Activated CD8-positive, alpha-beta memory T cell treated with anti-CD3 and anti-CD28 coated beads, Interleukin-2, amount 10 ng/mL, durations not matched to agents 7 days and 5 days (primary cell): ENCODE measurements at regions not wholly inside any gene's neighbourhood (a gene's known extent, or its start where the extent isn't known, plus 50 kb on each side); places are given as distances from the start of the nearest gene placed in this dataset.
"Not testable (repeated sequence)": the region's sequence is repeated elsewhere in the genome, so short reads cannot be mapped to it uniquely, and the experiment has no call there.

Experiments
- ATAC-seq: fragments of 150-1000 bp; cut with Tn5 transposase; one replicate; pipeline ENCODE4 v1.10.0; 2021; ENCODE audit warnings: moderate library complexity
- CTCF ChIA-PET: fragments of 350-600 bp; sonication (Branson Sonifier 250); formaldehyde crosslinking; loops from one replicate; lab custom pipeline; 2021; ENCODE audit warnings: antibody characterized with exemption; lab: Charles Lee
- DNase-seq: peaks from one replicate; pipeline ENCODE4 v3.0.0-alpha.2; 2020
- H3K27ac Mint-ChIP-seq: one replicate; pipeline ENCODE4 v1.8.0; 2021; ENCODE audit warnings: mild to moderate bottlenecking, mixed read lengths
- H3K27me3 Mint-ChIP-seq: one replicate; pipeline ENCODE4 v1.8.0; 2021; ENCODE audit warnings: mixed read lengths
- H3K36me3 Mint-ChIP-seq: one replicate; pipeline ENCODE4 v1.8.0; 2021; ENCODE audit warnings: mild to moderate bottlenecking, mixed read lengths
- H3K4me1 Mint-ChIP-seq: one replicate; pipeline ENCODE4 v1.8.0; 2021; ENCODE audit warnings: mixed read lengths
- H3K4me3 Mint-ChIP-seq: one replicate; pipeline ENCODE4 v1.8.0; 2021; ENCODE audit warnings: mild to moderate bottlenecking, moderate library complexity, mixed read lengths
- H3K9me3 Mint-ChIP-seq: one replicate; pipeline ENCODE4 v1.8.0; 2022; ENCODE audit warnings: low read depth, mixed read lengths

GRCh38 chr1:245102149-245102548, 52.6 kb upstream of the KIF26B start:
- CTCF ChIA-PET, H3K27ac Mint-ChIP-seq, H3K4me1 Mint-ChIP-seq, H3K9me3 Mint-ChIP-seq, ATAC-seq, DNase-seq, H3K36me3 Mint-ChIP-seq, H3K4me3 Mint-ChIP-seq, H3K27me3 Mint-ChIP-seq: not testable (repeated sequence)

GRCh38 chr1:245099401-245099800, 55.4 kb upstream of the KIF26B start:
- no peak for DNase-seq
- H3K9me3 Mint-ChIP-seq, result no peaks in the 10 kb centered on the region
- ATAC-seq, result no peak
- CTCF ChIA-PET, result no interaction called here
- no peaks in the 10 kb centered on the region for H3K4me1 Mint-ChIP-seq
- no peaks in the 10 kb centered on the region for H3K27me3 Mint-ChIP-seq
- H3K36me3 Mint-ChIP-seq, result no peaks in the 10 kb centered on the region
- no peak overlapping the region for H3K27ac Mint-ChIP-seq
- no peak overlapping the region for H3K4me3 Mint-ChIP-seq

GRCh38 chr1:245098924-245099323, 55.9 kb upstream of the KIF26B start:
- H3K4me1 Mint-ChIP-seq, result no peaks in the 10 kb centered on the region
- CTCF ChIA-PET, result no interaction called here
- no peaks in the 10 kb centered on the region for H3K27me3 Mint-ChIP-seq
- H3K4me3 Mint-ChIP-seq, result no peak overlapping the region
- no peak for ATAC-seq
- H3K9me3 Mint-ChIP-seq, result no peaks in the 10 kb centered on the region
- no peak overlapping the region for H3K27ac Mint-ChIP-seq
- no peaks in the 10 kb centered on the region for H3K36me3 Mint-ChIP-seq
- DNase-seq, result no peak

GRCh38 chr1:245096311-245097066, 58.3 kb upstream of the KIF26B start:
- Mint-ChIP-seq H3K27ac (no peak overlapping the region), H3K9me3 (no peaks in the 10 kb centered on the region), H3K4me3 (no peak overlapping the region), H3K27me3 (no peaks in the 10 kb centered on the region), H3K4me1 (no peaks in the 10 kb centered on the region), H3K36me3 (no peaks in the 10 kb centered on the region)
- ATAC-seq (no peak), DNase-seq (peak; percentile 29)
- CTCF ChIA-PET, result no interaction called here

- DNase-seq (no peak), ATAC-seq (no peak)
- CTCF ChIA-PET, result no interaction called here
- Mint-ChIP-seq H3K4me3 (no peak overlapping the region), H3K4me1 (no peaks in the 10 kb centered on the region), H3K27ac (no peak overlapping the region), H3K9me3 (no peaks in the 10 kb centered on the region), H3K36me3 (no peaks in the 10 kb centered on the region), H3K27me3 (no peaks in the 10 kb centered on the region)
Measured at GRCh38 chr1:245095903-245096302, 58.9 kb upstream of the KIF26B start.

GRCh38 chr1:245094954-245095353, 59.8 kb upstream of the KIF26B start:
- Mint-ChIP-seq H3K36me3 (no peaks in the 10 kb centered on the region), H3K27me3 (no peaks in the 10 kb centered on the region), H3K4me3 (no peak overlapping the region), H3K4me1 (no peaks in the 10 kb centered on the region), H3K27ac (no peak overlapping the region), H3K9me3 (no peaks in the 10 kb centered on the region)
- no peak for DNase-seq
- CTCF ChIA-PET, result no interaction called here
- ATAC-seq, result no peak

- Mint-ChIP-seq H3K4me1 (no peaks in the 10 kb centered on the region), H3K27me3 (no peaks in the 10 kb centered on the region), H3K36me3 (no peaks in the 10 kb centered on the region), H3K9me3 (no peaks in the 10 kb centered on the region), H3K27ac (no peak overlapping the region), H3K4me3 (no peak overlapping the region)
- DNase-seq (no peak), ATAC-seq (no peak)
- CTCF ChIA-PET, result no interaction called here
Measured at GRCh38 chr1:245094092-245094491, 60.7 kb upstream of the KIF26B start.

GRCh38 chr1:245092638-245092976, 62.2 kb upstream of the KIF26B start:
- no peaks in the 10 kb centered on the region for H3K9me3 Mint-ChIP-seq
- no peak overlapping the region for H3K27ac Mint-ChIP-seq
- CTCF ChIA-PET, result no interaction called here
- H3K36me3 Mint-ChIP-seq, result no peaks in the 10 kb centered on the region
- no peak for ATAC-seq
- H3K27me3 Mint-ChIP-seq, result no peaks in the 10 kb centered on the region
- H3K4me1 Mint-ChIP-seq, result no peaks in the 10 kb centered on the region
- no peak for DNase-seq
- no peak overlapping the region for H3K4me3 Mint-ChIP-seq

- H3K4me3 Mint-ChIP-seq, result no peak overlapping the region
- CTCF ChIA-PET, result no interaction called here
- no peaks in the 10 kb centered on the region for H3K9me3 Mint-ChIP-seq
- no peaks in the 10 kb centered on the region for H3K4me1 Mint-ChIP-seq
- no peaks in the 10 kb centered on the region for H3K36me3 Mint-ChIP-seq
- no peak overlapping the region for H3K27ac Mint-ChIP-seq
- no peaks in the 10 kb centered on the region for H3K27me3 Mint-ChIP-seq
- ATAC-seq (no peak), DNase-seq (no peak)
Measured at GRCh38 chr1:245091818-245092637, 62.8 kb upstream of the KIF26B start.

GRCh38 chr1:245091171-245091621, 63.6 kb upstream of the KIF26B start:
- no peak for ATAC-seq
- no peaks in the 10 kb centered on the region for H3K9me3 Mint-ChIP-seq
- no peak for DNase-seq
- H3K4me3 Mint-ChIP-seq, result no peak overlapping the region
- no peaks in the 10 kb centered on the region for H3K27me3 Mint-ChIP-seq
- no peak overlapping the region for H3K27ac Mint-ChIP-seq
- no peaks in the 10 kb centered on the region for H3K4me1 Mint-ChIP-seq
- CTCF ChIA-PET, result no interaction called here
- no peaks in the 10 kb centered on the region for H3K36me3 Mint-ChIP-seq

- Mint-ChIP-seq H3K4me1 (peaks cover 5% of the 10 kb centered on the region), H3K36me3 (no peaks in the 10 kb centered on the region), H3K27ac (no peak overlapping the region), H3K4me3 (no peak overlapping the region), H3K27me3 (no peaks in the 10 kb centered on the region), H3K9me3 (no peaks in the 10 kb centered on the region)
- CTCF ChIA-PET, result no interaction called here
- no peak for DNase-seq
- ATAC-seq, result no peak
Measured at GRCh38 chr1:245090491-245091090, 64.2 kb upstream of the KIF26B start.

- Mint-ChIP-seq H3K36me3 (no peaks in the 10 kb centered on the region), H3K27me3 (no peaks in the 10 kb centered on the region), H3K27ac (no peak overlapping the region), H3K4me3 (no peak overlapping the region), H3K4me1 (peaks cover 10% of the 10 kb centered on the region), H3K9me3 (no peaks in the 10 kb centered on the region)
- CTCF ChIA-PET, result no interaction called here
- ATAC-seq (no peak), DNase-seq (no peak)
Measured at GRCh38 chr1:245087723-245088122, 67.1 kb upstream of the KIF26B start.

- H3K27ac Mint-ChIP-seq, result no peak overlapping the region
- no peaks in the 10 kb centered on the region for H3K36me3 Mint-ChIP-seq
- peaks cover 10% of the 10 kb centered on the region for H3K4me1 Mint-ChIP-seq
- H3K9me3 Mint-ChIP-seq, result no peaks in the 10 kb centered on the region
- ATAC-seq (no peak), DNase-seq (no peak)
- CTCF ChIA-PET, result no interaction called here
- no peak overlapping the region for H3K4me3 Mint-ChIP-seq
- no peaks in the 10 kb centered on the region for H3K27me3 Mint-ChIP-seq
Measured at GRCh38 chr1:245086389-245086969, 68.3 kb upstream of the KIF26B start.
